Breast epithelium (tissue), 3 donors: ENCODE measurements at regions not wholly inside any gene's neighbourhood (a gene's known extent, or its start where the extent isn't known, plus 50 kb on each side); places are given as distances from the start of the nearest gene placed in this dataset.

Experiments
- CTCF ChIP-seq, 3 donors: fragments of 450-650 bp; IDR thresholded peaks; one replicate each; pipeline ENCODE4 v1.5.1; 2016 to 2017; ENCODE audit warnings: antibody characterized with exemption in 3 of 3, mild to moderate bottlenecking in 3 of 3, moderate library complexity in 3 of 3
- POLR2AphosphoS5 ChIP-seq, 3 donors: sonication (generic); formaldehyde crosslinking; IDR thresholded peaks; one replicate each; pipeline ENCODE4 v1.6.1; 2017; ENCODE audit warnings: antibody characterized with exemption in 3 of 3

DNA sequence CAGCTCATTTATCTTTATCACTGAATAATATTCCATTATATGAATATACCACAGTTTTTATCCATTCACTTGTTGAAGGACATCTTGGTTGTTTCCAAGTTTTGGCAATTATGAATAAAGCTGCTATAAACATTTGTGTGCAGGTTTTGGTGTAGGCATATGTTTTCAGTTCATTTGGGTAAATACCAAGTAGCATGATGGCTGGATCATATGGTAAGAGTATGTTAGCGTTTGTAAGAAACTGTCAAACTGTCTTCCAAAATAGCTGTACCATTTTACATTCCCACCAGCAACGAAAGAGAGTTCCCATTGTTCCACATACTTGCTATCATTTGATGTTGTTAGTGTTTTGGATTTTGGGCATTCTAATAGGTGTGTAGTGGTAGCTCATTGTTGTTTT is 72.0 kb upstream of the GOLGA8J start:
- TF ChIP-seq CTCF (IDR thresholded peaks at IDR 0.05): no peak
- no peak for TF ChIP-seq POLR2AphosphoS5 (IDR thresholded peaks at IDR 0.05)
